SK-N-SH (cell line): ENCODE measurements at regions not wholly inside any gene's neighbourhood (a gene's known extent, or its start where the extent isn't known, plus 50 kb on each side); places are given as distances from the start of the nearest gene placed in this dataset.

Experiments used
- EZH2phosphoT487 ChIP-seq: fragments of 200-600 bp; sonication (generic); IDR thresholded peaks from 2 replicates; pipeline ENCODE4 v1.6.1; 2017; ENCODE audit warnings: low read depth, mixed run types, mild to moderate bottlenecking, antibody characterized with exemption, moderate library complexity, borderline replicate concordance
- GABPA ChIP-seq: IDR thresholded peaks from 2 replicates; pipeline ENCODE4 v1.4.0; 2012; ENCODE audit warnings: low read depth, mild to moderate bottlenecking
- NRF1 ChIP-seq: IDR thresholded peaks from 2 replicates; pipeline ENCODE4 v1.6.1; 2012; ENCODE audit warnings: low read depth, mild to moderate bottlenecking, low read length
- TF ChIP-seq, protein P1 (sequence below): fragments of 200-600 bp; sonication (generic); IDR thresholded peaks from 2 replicates; pipeline ENCODE4 v1.6.1; 2017; ENCODE audit warnings: antibody characterized with exemption, mild to moderate bottlenecking, moderate library complexity

DNA sequence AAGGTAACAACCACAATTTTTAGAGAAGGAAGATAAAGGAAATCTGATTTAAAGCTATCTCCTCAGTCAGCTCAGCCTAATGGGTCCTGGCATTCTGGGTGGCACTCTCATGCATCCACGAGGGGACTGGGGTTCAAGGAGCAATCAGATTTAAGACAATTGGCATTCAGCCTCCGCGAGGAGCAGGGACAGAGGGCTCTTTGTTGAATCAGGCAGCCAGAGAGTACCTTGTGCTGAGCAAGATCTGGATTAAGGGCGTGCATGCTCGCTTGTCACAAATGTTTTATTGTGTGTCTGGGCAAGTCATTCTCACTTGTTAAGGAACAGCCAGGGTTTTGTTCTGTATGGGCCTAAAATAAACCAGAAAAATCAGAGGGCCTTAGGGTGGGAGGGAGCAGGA is 475.3 kb upstream of the NRSN1 start:
- TF ChIP-seq EZH2phosphoT487: no peak
- no peak for TF ChIP-seq GABPA
- no peak for TF ChIP-seq NRF1
- TF ChIP-seq, protein P1, sequence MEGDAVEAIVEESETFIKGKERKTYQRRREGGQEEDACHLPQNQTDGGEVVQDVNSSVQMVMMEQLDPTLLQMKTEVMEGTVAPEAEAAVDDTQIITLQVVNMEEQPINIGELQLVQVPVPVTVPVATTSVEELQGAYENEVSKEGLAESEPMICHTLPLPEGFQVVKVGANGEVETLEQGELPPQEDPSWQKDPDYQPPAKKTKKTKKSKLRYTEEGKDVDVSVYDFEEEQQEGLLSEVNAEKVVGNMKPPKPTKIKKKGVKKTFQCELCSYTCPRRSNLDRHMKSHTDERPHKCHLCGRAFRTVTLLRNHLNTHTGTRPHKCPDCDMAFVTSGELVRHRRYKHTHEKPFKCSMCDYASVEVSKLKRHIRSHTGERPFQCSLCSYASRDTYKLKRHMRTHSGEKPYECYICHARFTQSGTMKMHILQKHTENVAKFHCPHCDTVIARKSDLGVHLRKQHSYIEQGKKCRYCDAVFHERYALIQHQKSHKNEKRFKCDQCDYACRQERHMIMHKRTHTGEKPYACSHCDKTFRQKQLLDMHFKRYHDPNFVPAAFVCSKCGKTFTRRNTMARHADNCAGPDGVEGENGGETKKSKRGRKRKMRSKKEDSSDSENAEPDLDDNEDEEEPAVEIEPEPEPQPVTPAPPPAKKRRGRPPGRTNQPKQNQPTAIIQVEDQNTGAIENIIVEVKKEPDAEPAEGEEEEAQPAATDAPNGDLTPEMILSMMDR: no peak
